ENCODE measurements at regions not wholly inside any gene's neighbourhood (a gene's known extent, or its start where the extent isn't known, plus 50 kb on each side); places are given as distances from the start of the nearest gene placed in this dataset.

GRCh38 chr9:135422341-135422944 lies 57.1 kb upstream of the PPP1R26 start:
- Mint-ChIP-seq H3K9me3 (ENCODE audit: low read depth) (peaks cover 5% of the 10 kb centered on the region), H3K4me1 (no peaks in the 10 kb centered on the region)
- CTCF ChIA-PET: no interaction called here

DNA sequence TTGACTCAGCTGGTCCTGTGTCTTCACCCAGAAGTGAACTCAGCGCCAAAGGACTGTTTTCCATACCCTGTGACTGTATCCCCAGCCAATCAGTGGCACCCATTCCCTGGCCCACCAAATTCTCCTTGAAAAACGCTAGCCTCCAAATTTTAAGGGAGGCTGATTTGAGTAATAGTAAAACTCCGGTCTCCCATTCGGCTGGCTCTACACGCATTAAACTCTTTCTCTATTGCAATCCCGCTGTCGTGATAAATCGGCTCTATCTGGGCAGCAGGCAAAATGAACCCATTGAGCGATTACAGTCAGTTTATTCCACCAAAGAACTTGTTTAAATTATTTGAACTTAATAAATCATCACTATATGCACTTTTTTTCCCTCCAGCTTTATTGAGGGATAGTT lies 55.9 kb upstream of the PPP1R26 start:
- CTCF ChIA-PET: no interaction called here
- no peak overlapping the region for H3K4me3 Mint-ChIP-seq
- H3K27me3 Mint-ChIP-seq: peaks cover 4% of the 10 kb centered on the region
- no peaks in the 10 kb centered on the region for H3K36me3 Mint-ChIP-seq
- H3K27ac Mint-ChIP-seq: no peak overlapping the region
- peaks cover 8% of the 10 kb centered on the region for H3K9me3 Mint-ChIP-seq (ENCODE audit: low read depth)
- DNase-seq (no peak), ATAC-seq (no peak)
- H3K4me1 Mint-ChIP-seq: no peaks in the 10 kb centered on the region

More at GRCh38 chr9:135422341-135422944, 57.1 kb upstream of the PPP1R26 start:
- ATAC-seq: no peak
- Mint-ChIP-seq H3K27ac (no peak overlapping the region), H3K27me3 (no peaks in the 10 kb centered on the region), H3K4me3 (no peak overlapping the region), H3K36me3 (no peaks in the 10 kb centered on the region)
- no peak for DNase-seq
